GM13977 (cell line): ENCODE measurements at regions not wholly inside any gene's neighbourhood (a gene's known extent, or its start where the extent isn't known, plus 50 kb on each side); places are given as distances from the start of the nearest gene placed in this dataset.

Source experiments
- DNase-seq: peaks from one replicate; pipeline ENCODE4 v3.0.0; 2012; ENCODE audit warnings: low spot score
- CTCF ChIP-seq: IDR thresholded peaks from 2 replicates; pipeline ENCODE4 v1.5.1; 2012; ENCODE audit warnings: mild to moderate bottlenecking, control low read depth; ENCODE audit not compliant: insufficient read depth; ENCODE audit errors: extremely low read depth, missing control alignments
- in situ Hi-C: fragments of 300-500 bp; cut with MboI; formaldehyde crosslinking; loops from one replicate; pipeline ENCODE4 v1.12.0; 2022; ENCODE audit warnings: low sequenced_read_pairs, low pct_unique_long_range_greater_than_20kb, mixed read lengths, inconsistent platforms; ENCODE audit not compliant: unreplicated experiment

- no peak for TF ChIP-seq CTCF
- no peak for DNase-seq
- in situ Hi-C loops = loop anchor here (25.0 kb wide), 2 partner anchors 190 to 340 kb away; partner anchors contain the start of genes RGS3 and RNF183
These were observed 188.4 kb downstream of the RGS3 start for GRCh38 chr9:113651896-113652295.

- in situ Hi-C loops = loop anchor here (25.0 kb wide), 2 partner anchors 190 to 340 kb away; partner anchors contain the start of genes RGS3 and RNF183
- TF ChIP-seq CTCF = no peak
- no peak for DNase-seq
These were observed 189.0 kb downstream of the RGS3 start for GRCh38 chr9:113652355-113653152.

GRCh38 chr9:113653746-113654604, 190.4 kb downstream of the RGS3 start:
- TF ChIP-seq CTCF = no peak
- no peak for DNase-seq
- in situ Hi-C loops = loop anchor here (25.0 kb wide), 2 partner anchors 192 to 342 kb away; partner anchors contain the start of genes RGS3 and RNF183

- in situ Hi-C loops = loop anchor here (25.0 kb wide), 2 partner anchors 193 to 343 kb away; partner anchors contain the start of genes RGS3 and RNF183
These were observed 191.3 kb downstream of the RGS3 start for GRCh38 chr9:113654605-113655428.

GRCh38 chr9:113656771-113657670, 193.5 kb downstream of the RGS3 start:
- no peak for TF ChIP-seq CTCF
- no peak for DNase-seq
- in situ Hi-C loops = loop anchor here (25.0 kb wide), 2 partner anchors 195 to 345 kb away; partner anchors contain the start of genes RGS3 and RNF183

More at GRCh38 chr9:113654605-113655428, 191.3 kb downstream of the RGS3 start:
- TF ChIP-seq CTCF = no peak
- DNase-seq = no peak
